ENCODE measurements at regions not wholly inside any gene's neighbourhood (a gene's known extent, or its start where the extent isn't known, plus 50 kb on each side); places are given as distances from the start of the nearest gene placed in this dataset.

DNA sequence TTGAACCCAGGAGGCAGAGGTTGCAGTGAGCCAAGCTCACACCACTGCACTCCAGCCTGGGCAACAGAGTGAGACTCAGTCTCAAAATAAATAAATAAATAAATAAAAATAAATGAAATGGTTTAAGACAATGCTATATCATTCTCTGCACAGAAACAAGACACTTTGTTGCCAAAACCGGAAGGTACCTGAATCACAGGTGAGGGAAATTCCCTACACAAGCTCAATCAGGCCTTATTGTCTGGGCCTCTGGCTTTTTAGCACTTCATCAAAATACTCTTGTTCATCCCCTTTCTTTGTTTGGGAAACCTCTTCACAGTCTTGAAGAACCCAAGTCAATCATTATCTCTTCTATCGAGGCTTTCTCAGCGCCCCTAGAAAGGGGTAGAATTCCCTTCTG lies 166.1 kb upstream of the NPSR1 start:
- H3K27ac ChIP-seq = no peak overlapping the region
- no peaks in the 10 kb centered on the region for H3K4me1 ChIP-seq
- H3K9me3 ChIP-seq = no peaks in the 10 kb centered on the region
- no peaks in the 10 kb centered on the region for H3K27me3 ChIP-seq
- H3K36me3 ChIP-seq = no peaks in the 10 kb centered on the region
- DNase-seq (ENCODE audit: low spot score) = no peak
- TF ChIP-seq, protein P1, sequence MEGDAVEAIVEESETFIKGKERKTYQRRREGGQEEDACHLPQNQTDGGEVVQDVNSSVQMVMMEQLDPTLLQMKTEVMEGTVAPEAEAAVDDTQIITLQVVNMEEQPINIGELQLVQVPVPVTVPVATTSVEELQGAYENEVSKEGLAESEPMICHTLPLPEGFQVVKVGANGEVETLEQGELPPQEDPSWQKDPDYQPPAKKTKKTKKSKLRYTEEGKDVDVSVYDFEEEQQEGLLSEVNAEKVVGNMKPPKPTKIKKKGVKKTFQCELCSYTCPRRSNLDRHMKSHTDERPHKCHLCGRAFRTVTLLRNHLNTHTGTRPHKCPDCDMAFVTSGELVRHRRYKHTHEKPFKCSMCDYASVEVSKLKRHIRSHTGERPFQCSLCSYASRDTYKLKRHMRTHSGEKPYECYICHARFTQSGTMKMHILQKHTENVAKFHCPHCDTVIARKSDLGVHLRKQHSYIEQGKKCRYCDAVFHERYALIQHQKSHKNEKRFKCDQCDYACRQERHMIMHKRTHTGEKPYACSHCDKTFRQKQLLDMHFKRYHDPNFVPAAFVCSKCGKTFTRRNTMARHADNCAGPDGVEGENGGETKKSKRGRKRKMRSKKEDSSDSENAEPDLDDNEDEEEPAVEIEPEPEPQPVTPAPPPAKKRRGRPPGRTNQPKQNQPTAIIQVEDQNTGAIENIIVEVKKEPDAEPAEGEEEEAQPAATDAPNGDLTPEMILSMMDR (IDR thresholded peaks at IDR 0.05) = no peak
- no peak overlapping the region for H3K4me3 ChIP-seq

DNA sequence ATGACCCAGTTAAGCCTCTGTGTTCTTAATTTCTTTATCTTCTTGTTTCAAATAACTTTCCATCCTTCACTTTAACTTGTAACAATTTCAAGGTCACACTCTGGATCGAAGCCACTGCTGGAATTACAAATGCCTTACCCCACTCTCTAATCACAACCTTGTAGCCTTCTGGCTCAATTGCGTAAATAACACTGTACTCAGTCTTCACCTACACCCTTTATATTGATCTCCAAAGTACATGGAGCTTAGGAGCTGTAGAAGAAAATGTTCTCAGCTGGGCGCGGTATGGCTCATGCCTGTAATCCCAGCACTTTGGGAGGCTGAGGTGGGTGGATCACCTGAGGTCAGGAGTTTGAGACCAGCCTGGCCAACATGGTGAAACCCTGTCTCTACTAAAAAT lies 164.3 kb upstream of the NPSR1 start:
- no peak overlapping the region for H3K27ac ChIP-seq
- H3K36me3 ChIP-seq = no peaks in the 10 kb centered on the region
- H3K9me3 ChIP-seq = no peaks in the 10 kb centered on the region
- no peaks in the 10 kb centered on the region for H3K27me3 ChIP-seq
- no peaks in the 10 kb centered on the region for H3K4me1 ChIP-seq
- TF ChIP-seq, protein P1 (IDR thresholded peaks at IDR 0.05) = no peak
- DNase-seq (ENCODE audit: low spot score) = no peak
- no peak overlapping the region for H3K4me3 ChIP-seq

DNA sequence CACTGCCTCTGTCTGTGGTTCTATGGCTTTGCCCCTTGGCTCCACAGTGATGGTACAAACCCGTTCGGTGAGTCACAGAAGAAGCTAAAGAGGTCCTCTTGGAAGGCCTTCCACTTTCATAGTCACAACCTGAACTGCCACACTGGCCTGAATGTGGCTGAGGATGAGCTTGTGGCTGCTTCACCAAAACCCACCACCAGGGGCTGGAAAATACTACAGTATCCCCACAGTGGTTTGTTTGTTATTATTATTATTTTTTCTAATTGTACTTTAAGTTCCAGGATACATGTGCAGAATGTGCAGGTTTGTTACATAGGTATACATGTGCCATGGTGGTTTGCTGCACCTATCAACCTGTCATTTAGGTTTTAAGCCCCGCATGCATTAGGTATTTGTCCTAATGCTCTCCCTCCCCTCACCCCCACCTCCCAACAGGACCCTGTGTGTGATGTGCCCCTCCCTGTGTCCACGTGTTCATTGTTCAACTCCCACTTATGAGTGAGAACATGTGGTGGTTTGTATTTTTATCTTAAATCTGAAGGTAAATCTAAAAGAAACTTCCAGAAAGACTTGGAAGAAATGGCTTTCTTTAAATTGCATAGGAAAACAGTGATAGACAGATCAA lies 160.8 kb upstream of the NPSR1 start:
- Histone ChIP-seq H3K27ac (no peak overlapping the region), H3K36me3 (no peaks in the 10 kb centered on the region), H3K4me3 (no peak overlapping the region), H3K4me1 (no peaks in the 10 kb centered on the region), H3K27me3 (no peaks in the 10 kb centered on the region), H3K9me3 (no peaks in the 10 kb centered on the region)
- TF ChIP-seq, protein P1 (IDR thresholded peaks at IDR 0.05) = peak in 1 of 2 donors; percentile 12
- DNase-seq (ENCODE audit: low spot score) = no peak

DNA sequence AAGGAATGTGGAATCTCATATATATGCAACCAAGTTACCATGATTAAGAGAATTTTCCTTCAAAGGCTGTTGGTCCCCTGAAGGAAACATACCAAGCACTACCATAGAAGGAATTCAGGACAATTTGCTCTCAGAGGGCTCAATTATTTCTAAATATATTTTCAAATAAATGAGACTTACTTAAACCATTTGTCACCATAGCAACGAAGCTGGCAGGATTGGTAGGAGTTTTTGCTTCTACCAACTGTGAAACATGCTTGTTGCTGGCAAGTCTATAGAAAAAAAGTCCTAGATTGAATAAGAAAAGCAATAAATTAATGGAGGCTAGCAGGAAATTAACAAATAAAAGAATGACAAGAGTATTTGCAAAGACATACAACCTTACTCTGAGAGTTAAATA lies 156.9 kb upstream of the NPSR1 start:
- Histone ChIP-seq H3K27ac (no peak overlapping the region), H3K4me1 (no peaks in the 10 kb centered on the region), H3K9me3 (no peaks in the 10 kb centered on the region), H3K27me3 (no peaks in the 10 kb centered on the region), H3K4me3 (no peak overlapping the region), H3K36me3 (no peaks in the 10 kb centered on the region)
- no peak for DNase-seq (ENCODE audit: low spot score)
- TF ChIP-seq, protein P1 (IDR thresholded peaks at IDR 0.05) = no peak

DNA sequence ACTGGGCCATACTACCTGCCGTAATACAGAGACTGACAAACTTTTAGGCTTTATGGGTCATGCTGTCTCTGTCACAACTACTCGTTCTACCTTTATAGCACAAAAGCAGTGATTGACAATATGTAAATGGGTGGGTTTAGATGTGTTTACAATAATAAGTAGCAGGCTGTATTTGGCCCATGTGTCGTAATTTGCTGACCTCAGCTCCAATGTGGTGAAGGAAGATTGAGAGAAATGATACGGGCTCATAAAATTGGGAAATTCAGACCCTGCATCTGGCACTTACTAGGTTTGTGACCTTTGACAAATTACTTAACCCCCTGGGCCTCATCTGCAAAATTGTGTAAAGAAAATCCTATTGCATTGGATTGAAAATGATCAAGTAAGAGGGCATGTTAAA lies 150.8 kb upstream of the NPSR1 start:
- no peak for DNase-seq (ENCODE audit: low spot score)
- Histone ChIP-seq H3K27ac (no peak overlapping the region), H3K27me3 (no peaks in the 10 kb centered on the region), H3K4me3 (no peak overlapping the region), H3K4me1 (no peaks in the 10 kb centered on the region), H3K9me3 (no peaks in the 10 kb centered on the region), H3K36me3 (no peaks in the 10 kb centered on the region)
- TF ChIP-seq, protein P1 (IDR thresholded peaks at IDR 0.05) = no peak

Data from right atrium auricular region (tissue), 2 donors.